ENCODE measurements at regions not wholly inside any gene's neighbourhood (a gene's known extent, or its start where the extent isn't known, plus 50 kb on each side); places are given as distances from the start of the nearest gene placed in this dataset.

DNA sequence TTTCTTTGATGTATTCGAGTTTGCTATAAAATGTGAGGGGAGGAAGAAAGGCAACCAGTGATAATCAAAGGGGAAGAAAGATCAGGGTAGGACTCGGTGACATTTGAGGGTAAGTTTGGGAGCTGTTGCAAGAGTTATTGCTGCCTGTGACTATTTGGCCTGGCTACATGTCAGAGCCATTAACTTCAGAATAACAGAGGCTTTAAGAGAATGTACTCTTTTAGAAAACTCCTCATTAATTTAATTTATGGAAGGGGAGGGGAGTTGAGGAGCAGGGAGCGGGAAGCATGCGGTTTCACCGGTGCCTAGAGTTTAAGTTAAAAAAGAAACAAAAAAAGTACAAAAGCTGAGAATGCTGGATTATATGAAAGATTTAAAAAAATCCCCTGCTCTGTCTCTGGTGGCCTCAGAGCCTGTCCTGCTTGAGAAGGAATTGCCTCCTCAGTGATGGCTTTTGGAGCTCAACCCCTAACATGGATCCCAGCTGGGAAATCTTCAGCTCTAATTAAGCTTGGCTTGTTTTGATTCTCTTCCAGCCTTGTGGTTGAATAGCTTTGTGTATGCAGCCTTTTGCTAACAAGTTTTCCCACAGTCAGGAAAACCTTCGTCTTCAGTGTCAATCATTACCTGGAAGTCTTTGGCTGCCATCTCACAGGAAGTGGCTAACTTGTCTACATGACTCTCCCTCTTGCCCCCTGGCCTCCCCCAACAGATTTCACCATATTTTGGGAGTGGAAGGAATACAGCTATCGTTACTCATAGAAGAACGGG is 238.2 kb downstream of the SOX4 start:
- no peak for DNase-seq

GRCh38 chr6:21836277-21836676 is 242.7 kb downstream of the SOX4 start:
- intact Hi-C loops (cut with DNase I) = no loop called here
- no peak for DNase-seq

More for the DNA sequence above, 238.2 kb downstream of the SOX4 start:
- intact Hi-C loops (cut with DNase I) = no loop called here

GRCh38 chr6:21836772-21837425 is 243.3 kb downstream of the SOX4 start:
- intact Hi-C loops (cut with DNase I) = no loop called here
- DNase-seq = no peak

DNA sequence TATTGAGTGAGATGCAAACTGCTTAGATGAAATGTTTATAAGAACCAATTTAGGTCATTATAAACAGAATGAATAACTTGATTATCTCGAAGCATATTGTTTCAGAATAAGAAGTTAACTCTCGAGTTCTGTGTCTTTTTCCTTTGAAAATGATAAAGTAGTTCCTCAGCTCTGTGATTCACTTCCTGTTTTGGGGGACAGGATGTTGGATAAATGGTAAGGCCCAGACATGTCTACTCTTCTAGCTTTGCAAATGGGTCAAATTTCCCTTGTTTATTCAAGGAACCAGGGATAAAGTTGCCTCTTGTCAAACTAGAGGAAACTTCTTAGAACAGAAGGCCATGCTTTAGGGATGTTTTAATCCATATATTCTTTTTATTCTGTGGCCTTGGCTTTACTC is 246.9 kb downstream of the SOX4 start:
- DNase-seq = no peak
- intact Hi-C loops (cut with DNase I) = no loop called here

GRCh38 chr6:21842875-21843645 is 249.5 kb downstream of the SOX4 start:
- intact Hi-C loops (cut with DNase I) = no loop called here
- DNase-seq = no peak

GRCh38 chr6:21844120-21844917 is 250.8 kb downstream of the SOX4 start:
- DNase-seq = no peak

GRCh38 chr6:21845018-21845417 is 251.5 kb downstream of the SOX4 start:
- intact Hi-C loops (cut with DNase I) = no loop called here

More at GRCh38 chr6:21844120-21844917, 250.8 kb downstream of the SOX4 start:
- intact Hi-C loops (cut with DNase I) = no loop called here

DNA sequence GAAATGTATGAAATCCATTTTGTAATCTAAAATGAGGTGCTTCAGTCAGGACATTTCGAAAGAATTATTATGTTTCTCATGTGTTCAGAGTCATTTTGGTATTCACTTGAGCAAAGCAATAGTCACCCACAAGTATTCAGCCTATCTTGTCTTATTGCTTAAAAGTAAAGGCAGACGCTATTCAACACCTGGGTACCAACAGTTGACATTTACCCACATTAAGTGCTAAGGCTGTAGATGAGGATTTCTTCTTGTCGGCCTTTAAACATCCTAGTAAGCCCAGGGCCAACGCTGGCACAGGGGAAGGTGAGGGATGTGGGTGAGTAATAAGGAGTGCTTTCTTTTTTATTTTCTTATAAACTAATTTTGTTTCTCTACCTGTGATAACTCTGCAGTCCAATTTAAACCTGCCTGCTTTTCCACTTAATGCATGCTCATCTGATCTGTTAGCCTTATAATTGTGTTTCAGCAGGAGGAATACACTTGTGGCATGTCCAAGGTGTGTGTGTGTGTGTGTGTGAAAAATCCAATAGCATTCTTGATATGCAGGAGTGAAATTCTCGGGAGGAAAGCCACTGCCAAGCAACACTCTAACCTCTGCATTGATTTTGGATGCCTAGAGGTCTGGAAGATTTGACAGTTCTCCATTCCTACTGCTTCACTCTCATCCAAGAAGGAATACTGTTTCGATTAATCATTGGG is 252.0 kb downstream of the SOX4 start:
- no peak for DNase-seq
- intact Hi-C loops (cut with DNase I) = no loop called here

More at GRCh38 chr6:21845018-21845417, 251.5 kb downstream of the SOX4 start:
- DNase-seq = peak in 6 of 42 donors; percentile 12 to 53 (median 27)

DNA sequence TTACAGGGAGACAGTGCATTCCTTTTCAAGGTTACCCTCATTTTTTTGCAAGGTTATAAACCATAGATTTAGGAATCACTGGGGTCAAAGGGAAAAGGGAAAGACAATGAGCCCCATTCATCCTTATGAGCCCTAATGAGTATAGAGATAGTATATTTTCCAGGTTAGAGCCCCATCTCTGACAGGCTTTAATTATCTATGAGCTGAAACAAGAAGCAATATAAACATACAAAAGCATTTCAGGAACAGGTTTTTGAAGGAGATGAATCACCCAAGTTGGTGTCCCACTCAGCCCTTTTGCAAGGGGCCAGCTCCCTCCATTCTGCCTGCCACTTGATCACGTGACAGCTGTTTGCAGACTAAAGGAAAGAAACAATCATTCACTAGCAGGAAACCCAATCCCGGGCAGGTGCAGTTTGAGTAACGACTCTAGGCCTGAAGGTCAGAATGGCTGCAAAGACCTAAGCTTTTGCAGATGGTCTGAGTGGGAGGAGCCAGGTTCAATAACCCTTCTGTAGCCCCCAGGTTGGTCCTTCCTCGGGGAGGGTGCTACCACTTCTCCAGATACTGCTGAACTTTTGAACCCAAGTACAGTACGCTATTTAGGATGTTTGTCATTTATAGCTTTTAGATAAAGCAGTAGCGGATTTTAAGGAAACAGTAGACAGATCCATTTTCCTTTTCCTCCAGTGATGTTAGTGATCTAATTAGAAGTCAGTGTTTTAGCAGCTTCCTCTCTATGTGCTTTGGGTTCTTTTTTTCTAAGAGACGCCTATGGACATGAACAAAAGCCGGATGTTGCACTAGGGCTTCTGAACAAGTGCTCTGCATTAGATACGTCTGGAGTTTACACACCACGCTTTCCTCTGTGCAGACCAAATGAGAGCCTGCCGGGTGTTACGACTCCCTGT is 253.2 kb downstream of the SOX4 start:
- no peak for DNase-seq
- intact Hi-C loops (cut with DNase I) = no loop called here

GRCh38 chr6:21847711-21848480 is 254.3 kb downstream of the SOX4 start:
- DNase-seq = peak in 3 of 42 donors; percentile 7 to 51 (median 43)

DNA sequence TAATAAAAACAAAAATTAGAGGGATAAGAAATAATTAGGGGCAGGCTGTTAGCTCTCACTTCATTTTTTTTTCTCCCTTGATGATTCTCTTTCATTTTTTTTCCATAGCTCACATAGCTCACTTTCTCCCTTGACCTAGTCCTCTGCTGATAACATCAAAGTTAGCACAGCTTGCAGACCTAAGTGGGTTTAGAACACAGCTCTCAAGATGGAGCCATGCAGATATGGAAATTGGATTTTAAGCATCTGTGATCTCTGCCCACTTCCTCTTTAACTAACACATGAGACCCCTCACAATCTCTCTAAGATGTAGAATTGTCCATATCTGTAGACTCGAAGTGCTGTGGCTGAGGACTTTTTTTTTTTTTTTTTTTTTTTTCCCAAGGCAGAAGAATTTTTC is 257.1 kb downstream of the SOX4 start:
- intact Hi-C loops (cut with DNase I) = no loop called here

More at GRCh38 chr6:21847711-21848480, 254.3 kb downstream of the SOX4 start:
- intact Hi-C loops (cut with DNase I) = no loop called here

GRCh38 chr6:21855811-21856455 is 262.4 kb downstream of the SOX4 start:
- intact Hi-C loops (cut with DNase I) = no loop called here

More for the DNA sequence above, 257.1 kb downstream of the SOX4 start:
- DNase-seq = no peak

DNA sequence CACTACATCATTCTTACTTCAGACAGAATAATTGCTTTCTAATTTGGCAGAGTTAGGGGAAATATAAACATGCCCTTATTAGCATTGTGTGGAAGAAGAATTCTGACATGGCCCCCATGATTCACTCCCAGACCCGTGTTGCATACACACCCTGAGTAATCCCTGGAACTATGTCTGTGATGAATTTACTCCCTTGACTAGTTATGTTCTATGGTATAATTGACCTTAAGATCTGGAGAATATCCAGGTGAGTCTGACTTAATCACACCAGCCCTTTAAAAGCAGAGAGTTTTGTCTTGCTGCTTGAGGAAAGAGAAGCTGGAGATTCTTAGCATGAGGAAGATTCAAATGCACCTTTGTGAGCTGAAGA is 262.9 kb downstream of the SOX4 start:
- no peak for DNase-seq
- intact Hi-C loops (cut with DNase I) = no loop called here

More at GRCh38 chr6:21855811-21856455, 262.4 kb downstream of the SOX4 start:
- no peak for DNase-seq

GRCh38 chr6:21856844-21857243 is 263.3 kb downstream of the SOX4 start:
- no peak for DNase-seq
- intact Hi-C loops (cut with DNase I) = no loop called here

- intact Hi-C loops (cut with DNase I) = no loop called here
- no peak for DNase-seq
Measured at GRCh38 chr6:21858076-21858475, 264.5 kb downstream of the SOX4 start.

GRCh38 chr6:21859193-21859735 is 265.7 kb downstream of the SOX4 start:
- intact Hi-C loops (cut with DNase I) = no loop called here
- no peak for DNase-seq

Measured in head of caudate nucleus (tissue), 42 donors.